Fibroblast of lung (primary cell): ENCODE measurements at regions not wholly inside any gene's neighbourhood (a gene's known extent, or its start where the extent isn't known, plus 50 kb on each side); places are given as distances from the start of the nearest gene placed in this dataset.
"Not testable (repeated sequence)": the region's sequence is repeated elsewhere in the genome, so short reads cannot be mapped to it uniquely, and the experiment has no call there.

Experiments
- CTCF ChIP-seq, 2 donors: IDR thresholded peaks in 1 of 2; conservative IDR thresholded peaks in 1 of 2; 1 replicate in 1 of 2; 2 replicates in 1 of 2; pipeline ENCODE4 v1.5.1; 2011 to 2012; ENCODE audit warnings: low read length in 2 of 2, control low read depth in 1 of 2, inconsistent platforms in 1 of 2, low read depth in 1 of 2, mild to moderate bottlenecking in 1 of 2
- EZH2 ChIP-seq: IDR thresholded peaks from 2 replicates; pipeline ENCODE4 v1.5.1; 2012; ENCODE audit warnings: low read length, control low read depth, mild to moderate bottlenecking; ENCODE audit errors: missing control alignments

- not testable (repeated sequence) for TF ChIP-seq CTCF (conservative IDR thresholded peaks at IDR 0.05 in 1 of 2, IDR thresholded peaks at IDR 0.05 in 1 of 2; ENCODE audit: low read depth in 1 of 2, low read length in 2 of 2); EZH2
Observed at GRCh38 chr11:67881836-67882235, 122.1 kb downstream of the UNC93B1 start.
